ENCODE measurements at regions not wholly inside any gene's neighbourhood (a gene's known extent, or its start where the extent isn't known, plus 50 kb on each side); places are given as distances from the start of the nearest gene placed in this dataset.

DNA sequence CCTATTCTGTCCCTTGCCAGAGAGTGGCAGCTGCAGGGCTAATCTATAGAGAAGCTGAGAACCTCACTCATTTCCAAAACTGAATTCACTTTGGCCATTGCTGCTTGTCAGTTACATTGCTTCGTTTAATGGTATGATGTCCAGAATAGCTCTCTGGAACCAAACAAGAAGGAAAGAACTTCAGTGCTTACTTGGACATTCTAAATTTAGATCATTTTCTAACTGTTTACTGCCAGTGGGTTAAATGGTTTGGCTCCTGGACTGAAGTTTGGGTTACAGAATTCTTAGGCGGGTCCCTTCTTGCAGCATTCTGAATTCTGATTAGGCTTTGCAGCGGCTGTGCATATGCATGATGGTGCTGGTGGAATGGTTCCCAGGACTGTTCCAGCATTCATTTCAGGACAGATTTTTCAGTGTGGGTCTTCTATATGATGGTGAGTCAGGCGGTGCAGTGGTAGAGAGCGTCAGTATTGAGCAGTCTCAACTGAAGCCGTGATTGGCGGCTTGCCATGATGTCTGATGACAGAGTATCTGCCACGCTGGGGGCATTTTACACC lies 148.7 kb downstream of the DYRK2 start:
- no peaks in the 10 kb centered on the region for H3K79me2 ChIP-seq (ENCODE audit: insufficient read depth, low read length)
- H3K9me2 ChIP-seq (ENCODE audit: low read depth, low read length), result no peaks in the 10 kb centered on the region
- no peaks in the 10 kb centered on the region for H3K4me1 ChIP-seq (ENCODE audit: insufficient read depth, low read length, severe bottlenecking)
- H3K9ac ChIP-seq (ENCODE audit: low read length), result no peak overlapping the region
- H2AFZ ChIP-seq (ENCODE audit: low read length), result no peak overlapping the region
- no peak for TF ChIP-seq EZH2 (IDR thresholded peaks at IDR 0.05; ENCODE audit: borderline replicate concordance, low read length)
- H3K4me2 ChIP-seq (ENCODE audit: low read length), result no peak overlapping the region
- H3K4me3 ChIP-seq (ENCODE audit: low read depth, low read length, poor library complexity, severe bottlenecking), result no peak overlapping the region
- no peaks in the 10 kb centered on the region; the same call in 1 of the 2 replicates for H3K27me3 ChIP-seq (ENCODE audit: insufficient read depth, low read length)
- H4K20me1 ChIP-seq (ENCODE audit: insufficient read depth, low read length), result no peaks in the 10 kb centered on the region
- no peaks in the 10 kb centered on the region for H3F3A ChIP-seq (ENCODE audit: insufficient read depth, low read length)
- no peak overlapping the region for H3K27ac ChIP-seq (ENCODE audit: low read depth, low read length, poor library complexity, severe bottlenecking)
- H3K36me3 ChIP-seq (ENCODE audit: insufficient read depth, low read length), result no peaks in the 10 kb centered on the region
- no peaks in the 10 kb centered on the region for H3K9me3 ChIP-seq (ENCODE audit: low read length)

DNA sequence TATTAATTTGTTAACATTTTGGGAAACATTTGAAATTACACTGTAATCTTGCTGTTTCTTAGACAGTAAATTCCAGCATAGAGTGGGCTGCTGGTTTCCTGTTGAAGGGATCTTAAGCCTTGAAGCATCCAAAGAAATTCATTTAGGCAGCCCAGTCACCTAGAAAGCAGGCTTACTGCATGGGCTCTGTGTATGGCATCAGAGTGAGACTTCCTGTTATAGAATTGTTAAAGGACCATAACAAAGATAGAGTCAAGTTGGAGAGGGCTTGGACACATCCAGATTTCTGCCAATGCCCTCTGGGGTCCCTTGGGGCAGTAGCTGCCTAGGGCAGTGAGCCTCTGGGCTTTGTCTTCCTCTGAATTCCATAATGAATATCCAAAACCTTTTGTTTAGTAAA lies 149.2 kb downstream of the DYRK2 start:
- Histone ChIP-seq H3K79me2 (ENCODE audit: insufficient read depth, low read length) (no peaks in the 10 kb centered on the region), H3K9me3 (ENCODE audit: low read length) (no peaks in the 10 kb centered on the region), H3K4me2 (ENCODE audit: low read length) (no peak overlapping the region), H3K27ac (ENCODE audit: low read depth, low read length, poor library complexity, severe bottlenecking) (no peak overlapping the region), H3K9ac (ENCODE audit: low read length) (no peak overlapping the region), H3K9me2 (ENCODE audit: low read depth, low read length) (no peaks in the 10 kb centered on the region), H4K20me1 (ENCODE audit: insufficient read depth, low read length) (no peaks in the 10 kb centered on the region), H3F3A (ENCODE audit: insufficient read depth, low read length) (no peaks in the 10 kb centered on the region), H3K4me1 (ENCODE audit: insufficient read depth, low read length, severe bottlenecking) (no peaks in the 10 kb centered on the region), H3K36me3 (ENCODE audit: insufficient read depth, low read length) (no peaks in the 10 kb centered on the region), H3K27me3 (ENCODE audit: insufficient read depth, low read length) (no peaks in the 10 kb centered on the region; the same call in 1 of the 2 replicates), H3K4me3 (ENCODE audit: low read depth, low read length, poor library complexity, severe bottlenecking) (no peak overlapping the region), H2AFZ (ENCODE audit: low read length) (no peak overlapping the region)
- TF ChIP-seq EZH2 (IDR thresholded peaks at IDR 0.05; ENCODE audit: borderline replicate concordance, low read length), result no peak
- TF ChIP-seq, protein P1, sequence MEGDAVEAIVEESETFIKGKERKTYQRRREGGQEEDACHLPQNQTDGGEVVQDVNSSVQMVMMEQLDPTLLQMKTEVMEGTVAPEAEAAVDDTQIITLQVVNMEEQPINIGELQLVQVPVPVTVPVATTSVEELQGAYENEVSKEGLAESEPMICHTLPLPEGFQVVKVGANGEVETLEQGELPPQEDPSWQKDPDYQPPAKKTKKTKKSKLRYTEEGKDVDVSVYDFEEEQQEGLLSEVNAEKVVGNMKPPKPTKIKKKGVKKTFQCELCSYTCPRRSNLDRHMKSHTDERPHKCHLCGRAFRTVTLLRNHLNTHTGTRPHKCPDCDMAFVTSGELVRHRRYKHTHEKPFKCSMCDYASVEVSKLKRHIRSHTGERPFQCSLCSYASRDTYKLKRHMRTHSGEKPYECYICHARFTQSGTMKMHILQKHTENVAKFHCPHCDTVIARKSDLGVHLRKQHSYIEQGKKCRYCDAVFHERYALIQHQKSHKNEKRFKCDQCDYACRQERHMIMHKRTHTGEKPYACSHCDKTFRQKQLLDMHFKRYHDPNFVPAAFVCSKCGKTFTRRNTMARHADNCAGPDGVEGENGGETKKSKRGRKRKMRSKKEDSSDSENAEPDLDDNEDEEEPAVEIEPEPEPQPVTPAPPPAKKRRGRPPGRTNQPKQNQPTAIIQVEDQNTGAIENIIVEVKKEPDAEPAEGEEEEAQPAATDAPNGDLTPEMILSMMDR (IDR thresholded peaks at IDR 0.05; ENCODE audit: low read length), result no peak

DNA sequence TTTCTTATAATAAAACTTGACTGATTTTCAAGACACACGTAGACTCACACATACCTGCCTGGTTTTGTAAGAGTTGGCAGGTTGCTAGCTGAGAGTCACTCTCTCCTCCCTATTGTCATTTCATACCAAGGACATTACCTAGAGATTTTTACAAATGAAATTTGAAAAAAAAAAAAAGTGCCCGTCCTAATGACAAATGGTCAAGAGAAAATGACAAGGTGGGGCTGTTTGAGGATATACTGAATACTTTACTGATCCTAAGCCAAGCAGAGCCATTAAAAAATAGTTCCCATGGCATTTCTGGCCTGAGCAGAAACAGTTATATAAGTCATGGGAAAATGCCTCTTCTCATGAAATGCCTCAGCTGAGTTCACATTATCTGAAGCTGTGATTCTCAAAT lies 150.2 kb downstream of the DYRK2 start:
- Histone ChIP-seq H2AFZ (ENCODE audit: low read length) (no peak overlapping the region), H3K4me2 (ENCODE audit: low read length) (no peak overlapping the region), H3K4me1 (ENCODE audit: insufficient read depth, low read length, severe bottlenecking) (no peaks in the 10 kb centered on the region), H3K79me2 (ENCODE audit: insufficient read depth, low read length) (no peaks in the 10 kb centered on the region), H3K4me3 (ENCODE audit: low read depth, low read length, poor library complexity, severe bottlenecking) (no peak overlapping the region), H3K9ac (ENCODE audit: low read length) (no peak overlapping the region), H3K36me3 (ENCODE audit: insufficient read depth, low read length) (no peaks in the 10 kb centered on the region), H3K9me3 (ENCODE audit: low read length) (no peaks in the 10 kb centered on the region), H4K20me1 (ENCODE audit: insufficient read depth, low read length) (no peaks in the 10 kb centered on the region), H3K27ac (ENCODE audit: low read depth, low read length, poor library complexity, severe bottlenecking) (no peak overlapping the region), H3F3A (ENCODE audit: insufficient read depth, low read length) (no peaks in the 10 kb centered on the region), H3K9me2 (ENCODE audit: low read depth, low read length) (no peaks in the 10 kb centered on the region), H3K27me3 (ENCODE audit: insufficient read depth, low read length) (no peaks in the 10 kb centered on the region)
- TF ChIP-seq, protein P1 (IDR thresholded peaks at IDR 0.05; ENCODE audit: low read length), result no peak
- TF ChIP-seq EZH2 (IDR thresholded peaks at IDR 0.05; ENCODE audit: borderline replicate concordance, low read length), result no peak

DNA sequence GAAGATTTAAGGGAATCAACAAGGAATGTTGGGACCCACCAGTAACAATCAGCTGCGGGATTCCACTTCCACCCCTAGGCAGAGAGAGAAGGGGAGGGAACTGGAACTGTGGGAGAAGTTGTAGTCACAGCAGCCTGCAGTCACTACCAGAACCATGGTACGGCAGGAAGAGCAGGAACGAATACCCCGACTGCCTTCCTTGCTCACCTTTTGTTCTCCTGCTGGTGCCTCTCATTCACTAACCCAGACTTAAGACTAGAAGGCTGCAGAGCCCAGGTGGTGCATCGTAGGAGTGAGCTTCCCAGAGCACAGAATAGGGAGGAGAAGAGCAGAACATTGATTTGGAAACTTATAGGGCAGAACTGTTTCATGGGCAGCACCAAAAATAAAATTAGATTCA lies 154.2 kb downstream of the DYRK2 start:
- Histone ChIP-seq H2AFZ (ENCODE audit: low read length) (no peak overlapping the region), H3K4me3 (ENCODE audit: low read depth, low read length, poor library complexity, severe bottlenecking) (no peak overlapping the region), H3K9me3 (ENCODE audit: low read length) (no peaks in the 10 kb centered on the region), H3K27me3 (ENCODE audit: insufficient read depth, low read length) (no peaks in the 10 kb centered on the region), H3K9me2 (ENCODE audit: low read depth, low read length) (no peaks in the 10 kb centered on the region), H3K27ac (ENCODE audit: low read depth, low read length, poor library complexity, severe bottlenecking) (no peak overlapping the region), H3K36me3 (ENCODE audit: insufficient read depth, low read length) (no peaks in the 10 kb centered on the region), H3K9ac (ENCODE audit: low read length) (no peak overlapping the region), H4K20me1 (ENCODE audit: insufficient read depth, low read length) (no peaks in the 10 kb centered on the region), H3K4me1 (ENCODE audit: insufficient read depth, low read length, severe bottlenecking) (no peaks in the 10 kb centered on the region), H3K79me2 (ENCODE audit: insufficient read depth, low read length) (no peaks in the 10 kb centered on the region), H3F3A (ENCODE audit: insufficient read depth, low read length) (no peaks in the 10 kb centered on the region), H3K4me2 (ENCODE audit: low read length) (no peak overlapping the region)
- TF ChIP-seq EZH2 (IDR thresholded peaks at IDR 0.05; ENCODE audit: borderline replicate concordance, low read length), result no peak
- TF ChIP-seq, protein P1 (IDR thresholded peaks at IDR 0.05; ENCODE audit: low read length), result no peak

Data from OCI-LY1 (cell line).